ENCODE measurements at regions not wholly inside any gene's neighbourhood (a gene's known extent, or its start where the extent isn't known, plus 50 kb on each side); places are given as distances from the start of the nearest gene placed in this dataset.

DNA sequence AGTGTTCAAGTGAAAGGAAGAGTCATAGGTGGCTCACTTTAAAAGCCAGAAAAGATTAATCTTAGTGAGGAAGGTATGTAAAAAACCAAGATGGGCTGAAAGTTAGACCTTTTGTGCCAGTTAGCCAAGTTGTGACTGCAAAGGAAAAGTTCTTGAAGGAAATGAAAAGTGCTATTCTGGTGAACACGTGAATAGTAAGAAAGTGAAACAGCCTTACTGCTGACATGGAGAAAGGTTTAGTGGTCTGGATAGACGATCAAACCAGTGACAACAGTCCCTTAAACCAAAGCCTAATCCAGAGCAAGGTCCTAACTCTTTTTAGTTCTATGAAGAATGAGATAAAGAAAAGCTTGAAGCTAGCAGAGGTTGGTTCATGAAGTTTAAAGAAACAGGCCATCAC lies 106.4 kb downstream of the CTH start:
- TF ChIP-seq, protein P1, sequence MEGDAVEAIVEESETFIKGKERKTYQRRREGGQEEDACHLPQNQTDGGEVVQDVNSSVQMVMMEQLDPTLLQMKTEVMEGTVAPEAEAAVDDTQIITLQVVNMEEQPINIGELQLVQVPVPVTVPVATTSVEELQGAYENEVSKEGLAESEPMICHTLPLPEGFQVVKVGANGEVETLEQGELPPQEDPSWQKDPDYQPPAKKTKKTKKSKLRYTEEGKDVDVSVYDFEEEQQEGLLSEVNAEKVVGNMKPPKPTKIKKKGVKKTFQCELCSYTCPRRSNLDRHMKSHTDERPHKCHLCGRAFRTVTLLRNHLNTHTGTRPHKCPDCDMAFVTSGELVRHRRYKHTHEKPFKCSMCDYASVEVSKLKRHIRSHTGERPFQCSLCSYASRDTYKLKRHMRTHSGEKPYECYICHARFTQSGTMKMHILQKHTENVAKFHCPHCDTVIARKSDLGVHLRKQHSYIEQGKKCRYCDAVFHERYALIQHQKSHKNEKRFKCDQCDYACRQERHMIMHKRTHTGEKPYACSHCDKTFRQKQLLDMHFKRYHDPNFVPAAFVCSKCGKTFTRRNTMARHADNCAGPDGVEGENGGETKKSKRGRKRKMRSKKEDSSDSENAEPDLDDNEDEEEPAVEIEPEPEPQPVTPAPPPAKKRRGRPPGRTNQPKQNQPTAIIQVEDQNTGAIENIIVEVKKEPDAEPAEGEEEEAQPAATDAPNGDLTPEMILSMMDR (IDR thresholded peaks at IDR 0.05): no peak
- no peak for TF ChIP-seq POLR2A (IDR thresholded peaks at IDR 0.05)
